ENCODE measurements at regions not wholly inside any gene's neighbourhood (a gene's known extent, or its start where the extent isn't known, plus 50 kb on each side); places are given as distances from the start of the nearest gene placed in this dataset.

- Mint-ChIP-seq H3K4me3 (ENCODE audit: unreplicated experiment) (no peak overlapping the region), H3K36me3 (ENCODE audit: unreplicated experiment) (no peaks in the 10 kb centered on the region), H3K4me1 (ENCODE audit: low read depth, unreplicated experiment) (no peaks in the 10 kb centered on the region), H3K9me3 (ENCODE audit: unreplicated experiment) (no peaks in the 10 kb centered on the region), H3K27ac (ENCODE audit: unreplicated experiment) (no peak overlapping the region), H3K27me3 (ENCODE audit: unreplicated experiment) (no peaks in the 10 kb centered on the region)
- TF ChIP-seq CTCF (IDR thresholded peaks at IDR 0.05; ENCODE audit: partially characterized antibody, unreplicated experiment), result peak; percentile 89
- no peak for DNase-seq
These were observed 693.8 kb downstream of the DNAH5 start for GRCh38 chr5:13250464-13251291.

- no peak for TF ChIP-seq CTCF (IDR thresholded peaks at IDR 0.05; ENCODE audit: partially characterized antibody, unreplicated experiment)
- Mint-ChIP-seq H3K9me3 (ENCODE audit: unreplicated experiment) (no peaks in the 10 kb centered on the region), H3K4me1 (ENCODE audit: low read depth, unreplicated experiment) (no peaks in the 10 kb centered on the region), H3K27ac (ENCODE audit: unreplicated experiment) (no peak overlapping the region), H3K4me3 (ENCODE audit: unreplicated experiment) (no peak overlapping the region), H3K36me3 (ENCODE audit: unreplicated experiment) (no peaks in the 10 kb centered on the region), H3K27me3 (ENCODE audit: unreplicated experiment) (no peaks in the 10 kb centered on the region)
- DNase-seq, result no peak
These were observed 694.6 kb downstream of the DNAH5 start for GRCh38 chr5:13249854-13250253.

GRCh38 chr5:13248253-13248652 is 696.2 kb downstream of the DNAH5 start:
- Mint-ChIP-seq H3K36me3 (ENCODE audit: unreplicated experiment) (no peaks in the 10 kb centered on the region), H3K27ac (ENCODE audit: unreplicated experiment) (no peak overlapping the region), H3K4me1 (ENCODE audit: low read depth, unreplicated experiment) (no peaks in the 10 kb centered on the region), H3K9me3 (ENCODE audit: unreplicated experiment) (no peaks in the 10 kb centered on the region), H3K4me3 (ENCODE audit: unreplicated experiment) (no peak overlapping the region), H3K27me3 (ENCODE audit: unreplicated experiment) (no peaks in the 10 kb centered on the region)
- DNase-seq, result no peak
- no peak for TF ChIP-seq CTCF (IDR thresholded peaks at IDR 0.05; ENCODE audit: partially characterized antibody, unreplicated experiment)

GRCh38 chr5:13246053-13246452 is 698.4 kb downstream of the DNAH5 start:
- Mint-ChIP-seq H3K9me3 (ENCODE audit: unreplicated experiment) (no peaks in the 10 kb centered on the region), H3K27ac (ENCODE audit: unreplicated experiment) (no peak overlapping the region), H3K27me3 (ENCODE audit: unreplicated experiment) (no peaks in the 10 kb centered on the region), H3K4me1 (ENCODE audit: low read depth, unreplicated experiment) (no peaks in the 10 kb centered on the region), H3K36me3 (ENCODE audit: unreplicated experiment) (no peaks in the 10 kb centered on the region), H3K4me3 (ENCODE audit: unreplicated experiment) (no peak overlapping the region)
- no peak for DNase-seq
- no peak for TF ChIP-seq CTCF (IDR thresholded peaks at IDR 0.05; ENCODE audit: partially characterized antibody, unreplicated experiment)

GRCh38 chr5:13244151-13244550 is 700.3 kb downstream of the DNAH5 start:
- no peak for DNase-seq
- Mint-ChIP-seq H3K27me3 (ENCODE audit: unreplicated experiment) (no peaks in the 10 kb centered on the region), H3K4me3 (ENCODE audit: unreplicated experiment) (no peak overlapping the region), H3K27ac (ENCODE audit: unreplicated experiment) (no peak overlapping the region), H3K9me3 (ENCODE audit: unreplicated experiment) (no peaks in the 10 kb centered on the region), H3K4me1 (ENCODE audit: low read depth, unreplicated experiment) (no peaks in the 10 kb centered on the region), H3K36me3 (ENCODE audit: unreplicated experiment) (no peaks in the 10 kb centered on the region)
- TF ChIP-seq CTCF (IDR thresholded peaks at IDR 0.05; ENCODE audit: partially characterized antibody, unreplicated experiment), result no peak
